GM12878 (cell line): ENCODE measurements at regions not wholly inside any gene's neighbourhood (a gene's known extent, or its start where the extent isn't known, plus 50 kb on each side); places are given as distances from the start of the nearest gene placed in this dataset.

Source experiments
- ATAC-seq: fragments of 200-7000 bp; cut with Tn5 transposase; 3 replicates; pipeline ENCODE4 v1.9.1; 2020; ENCODE audit warnings: mild to moderate bottlenecking, moderate library complexity
- BruUV-seq: library from RNA; stranded (reverse); fragments of 400-500 nt; replicated peaks from 2 replicates; lab custom pipeline; 2021; lab: Mats Ljungman, UMichigan
- CTCF ChIA-PET: fragments of 300-600 bp; sonication (Branson Sonifier 250); formaldehyde crosslinking; extraction: SDS; loops from one replicate; lab custom pipeline; 2021; ENCODE audit warnings: inconsistent platforms; lab: Yijun Ruan, JAX
- POLR2A ChIA-PET: fragments of 350-600 bp; formaldehyde crosslinking; extraction: SDS; loops from one replicate; lab custom pipeline; 2021; ENCODE audit warnings: inconsistent platforms; lab: Charles Lee
- RAD21 ChIA-PET: fragments of 300-600 bp; sonication (Branson Sonifier 250); formaldehyde crosslinking; loops from one replicate; lab custom pipeline; 2023; ENCODE audit warnings: antibody characterized with exemption; ENCODE audit not compliant: unreplicated experiment; lab: Charles Lee
- SMC1A ChIA-PET: fragments of 300-600 bp; sonication (Branson Sonifier 250); formaldehyde crosslinking; loops from one replicate; lab custom pipeline; 2023; ENCODE audit not compliant: unreplicated experiment, uncharacterized antibody; lab: Charles Lee
- DNase-seq: peaks from one replicate; pipeline ENCODE4 v3.0.0-alpha.2; 2011; ENCODE audit warnings: low read depth, low spot score
- FAIRE-seq: peaks from 3 replicates; lab custom pipeline; 2011; peaks lifted over from hg19 to GRCh38; lab: Jason Lieb, UNC
- H2AFZ ChIP-seq: 2 replicates; pipeline ENCODE4 v1.6.0; 2011; ENCODE audit warnings: low read depth, low read length, control low read depth; ENCODE audit not compliant: control insufficient read depth
- H3K27ac ChIP-seq: 2 replicates; pipeline ENCODE4 v1.5.1; 2011; ENCODE audit warnings: control low read depth; ENCODE audit not compliant: control insufficient read depth, insufficient read depth
- H3K27me3 ChIP-seq, 2 experiments: replicated peaks in 1 of 2; 2 replicates each; pipeline versions ENCODE4 v1.6.0 to v1.6.1; 2011; ENCODE audit warnings: low read length in 1 of 2; ENCODE audit not compliant: control insufficient read depth in 2 of 2, insufficient read depth in 2 of 2
- H3K36me3 ChIP-seq, 2 experiments: 2 replicates each; pipeline ENCODE4 v1.5.1; 2011; ENCODE audit warnings: low read length in 1 of 2; ENCODE audit not compliant: control insufficient read depth in 2 of 2, insufficient read depth in 2 of 2
- H3K4me1 ChIP-seq: 2 replicates; pipeline ENCODE4 v1.6.1; 2011; ENCODE audit warnings: mild to moderate bottlenecking, low read length, moderate library complexity, mixed read lengths; ENCODE audit not compliant: control insufficient read depth, insufficient read depth
- H3K4me2 ChIP-seq: 2 replicates; pipeline ENCODE4 v1.6.0; 2011; ENCODE audit warnings: control low read depth; ENCODE audit not compliant: control insufficient read depth, insufficient read depth
- H3K4me3 ChIP-seq: fragments of 200-600 bp; sonication (generic); 2 replicates; pipeline ENCODE4 v1.5.1; 2016
- H3K79me2 ChIP-seq: 2 replicates; pipeline ENCODE4 v1.6.0; 2011; ENCODE audit warnings: low read length; ENCODE audit not compliant: control insufficient read depth, insufficient read depth
- H3K9ac ChIP-seq: 2 replicates; pipeline ENCODE4 v1.8.0; 2011; ENCODE audit warnings: low read length, control low read depth, mixed read lengths; ENCODE audit not compliant: control insufficient read depth, insufficient read depth
- H3K9me3 ChIP-seq: replicated peaks from 3 replicates; pipeline ENCODE4 v1.5.1; 2011; ENCODE audit warnings: mild to moderate bottlenecking, low read length; ENCODE audit not compliant: control insufficient read depth, insufficient read depth
- H4K20me1 ChIP-seq: 2 replicates; pipeline ENCODE4 v1.6.0; 2011; ENCODE audit not compliant: control insufficient read depth, insufficient read depth
- CHD1 ChIP-seq: IDR thresholded peaks from 2 replicates; pipeline ENCODE4 v1.6.1; 2012; ENCODE audit warnings: low read depth, low read length, improper control_type of control experiment
- IKZF1 ChIP-seq: fragments of 450-650 bp; conservative IDR thresholded peaks from 2 replicates; pipeline ENCODE4 v1.6.1; 2017; ENCODE audit warnings: antibody characterized with exemption, mild to moderate bottlenecking
- MEF2B ChIP-seq: fragments of 450-650 bp; IDR thresholded peaks from 2 replicates; pipeline ENCODE4 v1.6.1; 2018; ENCODE audit warnings: mild to moderate bottlenecking, moderate library complexity; ENCODE audit not compliant: partially characterized antibody, poor library complexity, severe bottlenecking
- PML ChIP-seq: IDR thresholded peaks from 2 replicates; pipeline ENCODE4 v1.6.1; 2012; ENCODE audit warnings: low read length, inconsistent platforms
- RAD51 ChIP-seq: fragments of 450-650 bp; IDR thresholded peaks from 2 replicates; pipeline ENCODE4 v1.6.1; 2016; ENCODE audit warnings: moderate library complexity, mild to moderate bottlenecking, inconsistent platforms
- RFX5 ChIP-seq: IDR thresholded peaks from 2 replicates; pipeline ENCODE4 v1.6.1; 2011; ENCODE audit warnings: low read depth, low read length, improper control_type of control experiment
- TCF12 ChIP-seq: IDR thresholded peaks from 2 replicates; pipeline ENCODE4 v1.6.1; 2011; ENCODE audit warnings: low read depth, mild to moderate bottlenecking, low read length
- ZNF384 ChIP-seq: IDR thresholded peaks from 2 replicates; pipeline ENCODE4 v1.6.1; 2012; ENCODE audit warnings: low read depth, mild to moderate bottlenecking, low read length, improper control_type of control experiment, borderline replicate concordance
- WGBS: methylation state at CpG from one replicate; pipeline ENCODE4 v1.1.6; 2016; ENCODE audit warnings: low lambda C conversion rate; ENCODE audit not compliant: insufficient replicate concordance, insufficient coverage; ENCODE audit errors: missing lambda C conversion rate; 5-methylcytosine and 5-hydroxymethylcytosine counted together
- in situ Hi-C: fragments of 300-500 bp; cut with MboI; formaldehyde crosslinking; loops from 9 replicates; pipeline ENCODE4 v1.14.3; 2018; ENCODE audit warnings: mixed read lengths
- intact Hi-C: fragments of 100-400 bp; cut with micrococcal nuclease; formaldehyde crosslinking; loops from one replicate; pipeline ENCODE4 v1.14.2; 2022; ENCODE audit not compliant: unreplicated experiment
- TF ChIP-seq, protein P1 (sequence below): fragments of 450-650 bp; formaldehyde crosslinking; IDR thresholded peaks from 2 replicates; pipeline ENCODE4 v1.5.0; 2022; ENCODE audit warnings: mild to moderate bottlenecking, missing genetic modification characterization
- TF ChIP-seq, protein P2 (sequence below): fragments of 450-650 bp; IDR thresholded peaks from 2 replicates; pipeline ENCODE4 v1.6.1; 2016; ENCODE audit warnings: mild to moderate bottlenecking
- TF ChIP-seq, protein P3 (sequence below): IDR thresholded peaks from 2 replicates; pipeline ENCODE4 v1.6.1; 2012; ENCODE audit warnings: improper control_type of control experiment, low read depth, low read length; ENCODE audit not compliant: insufficient replicate concordance
- TF ChIP-seq, protein P4 (sequence below): fragments of 450-650 bp; formaldehyde crosslinking; IDR thresholded peaks from 2 replicates; pipeline ENCODE4 v1.4.0; 2022; ENCODE audit warnings: mild to moderate bottlenecking, moderate library complexity

DNA sequence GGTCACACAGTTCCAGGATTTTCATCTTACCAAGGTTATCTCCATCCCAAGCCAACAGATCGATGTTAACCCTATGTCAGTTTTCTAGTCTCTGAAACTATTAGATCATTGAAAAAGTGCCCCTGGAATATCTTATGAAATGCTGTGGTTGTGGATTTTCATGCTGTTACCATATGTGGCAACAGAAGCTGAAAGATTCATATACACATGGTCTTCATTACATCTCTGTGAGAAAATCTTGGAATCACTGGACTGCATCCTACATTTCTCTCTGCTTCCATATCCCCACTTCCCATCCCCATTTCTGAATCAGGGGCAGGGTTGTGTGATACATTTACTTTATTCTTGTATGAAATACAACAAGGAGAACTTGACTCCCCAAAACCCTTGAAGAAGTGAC is 146.1 kb downstream of the SLC16A9 start:
- no peak overlapping the region for H2AFZ ChIP-seq
- H3K36me3 ChIP-seq, result no peaks in the 10 kb centered on the region
- intact Hi-C loops, result no loop called here
- BruUV-seq, result no TSS peak
- ChIA-PET SMC1A (interaction anchor here (0.7 kb wide), 1 partner anchor 245 kb away, joined by 3 read pairs; no protein-coding TSS in a partner anchor), RAD21 (no interaction called here), CTCF (interaction anchor here (0.9 kb wide), 1 partner anchor 50 kb away, joined by 3 read pairs; no protein-coding TSS in a partner anchor), POLR2A (no interaction called here)
- DNase-seq (no peak), FAIRE-seq (no peak), ATAC-seq (no peak)
- in situ Hi-C loops, result no loop called here
- no peaks in the 10 kb centered on the region for H4K20me1 ChIP-seq
- no peak overlapping the region for H3K27ac ChIP-seq
- WGBS, result 0% methylated on average over 1 of the region's 1 CpG
- no peaks in the 10 kb centered on the region for H3K4me1 ChIP-seq
- H3K4me3 ChIP-seq, result no peak overlapping the region
- no peaks in the 10 kb centered on the region for H3K79me2 ChIP-seq
- H3K9me3 ChIP-seq, result no peaks in the 10 kb centered on the region
- H3K9ac ChIP-seq, result no peak overlapping the region
- no peak overlapping the region for H3K4me2 ChIP-seq
- no peaks in the 10 kb centered on the region for H3K27me3 ChIP-seq
- TF ChIP-seq IKZF1, result no peak
- TF ChIP-seq, protein P1, sequence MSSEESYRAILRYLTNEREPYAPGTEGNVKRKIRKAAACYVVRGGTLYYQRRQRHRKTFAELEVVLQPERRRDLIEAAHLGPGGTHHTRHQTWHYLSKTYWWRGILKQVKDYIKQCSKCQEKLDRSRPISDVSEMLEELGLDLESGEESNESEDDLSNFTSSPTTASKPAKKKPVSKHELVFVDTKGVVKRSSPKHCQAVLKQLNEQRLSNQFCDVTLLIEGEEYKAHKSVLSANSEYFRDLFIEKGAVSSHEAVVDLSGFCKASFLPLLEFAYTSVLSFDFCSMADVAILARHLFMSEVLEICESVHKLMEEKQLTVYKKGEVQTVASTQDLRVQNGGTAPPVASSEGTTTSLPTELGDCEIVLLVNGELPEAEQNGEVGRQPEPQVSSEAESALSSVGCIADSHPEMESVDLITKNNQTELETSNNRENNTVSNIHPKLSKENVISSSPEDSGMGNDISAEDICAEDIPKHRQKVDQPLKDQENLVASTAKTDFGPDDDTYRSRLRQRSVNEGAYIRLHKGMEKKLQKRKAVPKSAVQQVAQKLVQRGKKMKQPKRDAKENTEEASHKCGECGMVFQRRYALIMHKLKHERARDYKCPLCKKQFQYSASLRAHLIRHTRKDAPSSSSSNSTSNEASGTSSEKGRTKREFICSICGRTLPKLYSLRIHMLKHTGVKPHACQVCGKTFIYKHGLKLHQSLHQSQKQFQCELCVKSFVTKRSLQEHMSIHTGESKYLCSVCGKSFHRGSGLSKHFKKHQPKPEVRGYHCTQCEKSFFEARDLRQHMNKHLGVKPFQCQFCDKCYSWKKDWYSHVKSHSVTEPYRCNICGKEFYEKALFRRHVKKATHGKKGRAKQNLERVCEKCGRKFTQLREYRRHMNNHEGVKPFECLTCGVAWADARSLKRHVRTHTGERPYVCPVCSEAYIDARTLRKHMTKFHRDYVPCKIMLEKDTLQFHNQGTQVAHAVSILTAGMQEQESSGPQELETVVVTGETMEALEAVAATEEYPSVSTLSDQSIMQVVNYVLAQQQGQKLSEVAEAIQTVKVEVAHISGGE, result no peak
- no peak for TF ChIP-seq MEF2B
- no peak for TF ChIP-seq ZNF384
- TF ChIP-seq, protein P2, sequence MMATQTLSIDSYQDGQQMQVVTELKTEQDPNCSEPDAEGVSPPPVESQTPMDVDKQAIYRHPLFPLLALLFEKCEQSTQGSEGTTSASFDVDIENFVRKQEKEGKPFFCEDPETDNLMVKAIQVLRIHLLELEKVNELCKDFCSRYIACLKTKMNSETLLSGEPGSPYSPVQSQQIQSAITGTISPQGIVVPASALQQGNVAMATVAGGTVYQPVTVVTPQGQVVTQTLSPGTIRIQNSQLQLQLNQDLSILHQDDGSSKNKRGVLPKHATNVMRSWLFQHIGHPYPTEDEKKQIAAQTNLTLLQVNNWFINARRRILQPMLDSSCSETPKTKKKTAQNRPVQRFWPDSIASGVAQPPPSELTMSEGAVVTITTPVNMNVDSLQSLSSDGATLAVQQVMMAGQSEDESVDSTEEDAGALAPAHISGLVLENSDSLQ, result no peak
- TF ChIP-seq, protein P3, sequence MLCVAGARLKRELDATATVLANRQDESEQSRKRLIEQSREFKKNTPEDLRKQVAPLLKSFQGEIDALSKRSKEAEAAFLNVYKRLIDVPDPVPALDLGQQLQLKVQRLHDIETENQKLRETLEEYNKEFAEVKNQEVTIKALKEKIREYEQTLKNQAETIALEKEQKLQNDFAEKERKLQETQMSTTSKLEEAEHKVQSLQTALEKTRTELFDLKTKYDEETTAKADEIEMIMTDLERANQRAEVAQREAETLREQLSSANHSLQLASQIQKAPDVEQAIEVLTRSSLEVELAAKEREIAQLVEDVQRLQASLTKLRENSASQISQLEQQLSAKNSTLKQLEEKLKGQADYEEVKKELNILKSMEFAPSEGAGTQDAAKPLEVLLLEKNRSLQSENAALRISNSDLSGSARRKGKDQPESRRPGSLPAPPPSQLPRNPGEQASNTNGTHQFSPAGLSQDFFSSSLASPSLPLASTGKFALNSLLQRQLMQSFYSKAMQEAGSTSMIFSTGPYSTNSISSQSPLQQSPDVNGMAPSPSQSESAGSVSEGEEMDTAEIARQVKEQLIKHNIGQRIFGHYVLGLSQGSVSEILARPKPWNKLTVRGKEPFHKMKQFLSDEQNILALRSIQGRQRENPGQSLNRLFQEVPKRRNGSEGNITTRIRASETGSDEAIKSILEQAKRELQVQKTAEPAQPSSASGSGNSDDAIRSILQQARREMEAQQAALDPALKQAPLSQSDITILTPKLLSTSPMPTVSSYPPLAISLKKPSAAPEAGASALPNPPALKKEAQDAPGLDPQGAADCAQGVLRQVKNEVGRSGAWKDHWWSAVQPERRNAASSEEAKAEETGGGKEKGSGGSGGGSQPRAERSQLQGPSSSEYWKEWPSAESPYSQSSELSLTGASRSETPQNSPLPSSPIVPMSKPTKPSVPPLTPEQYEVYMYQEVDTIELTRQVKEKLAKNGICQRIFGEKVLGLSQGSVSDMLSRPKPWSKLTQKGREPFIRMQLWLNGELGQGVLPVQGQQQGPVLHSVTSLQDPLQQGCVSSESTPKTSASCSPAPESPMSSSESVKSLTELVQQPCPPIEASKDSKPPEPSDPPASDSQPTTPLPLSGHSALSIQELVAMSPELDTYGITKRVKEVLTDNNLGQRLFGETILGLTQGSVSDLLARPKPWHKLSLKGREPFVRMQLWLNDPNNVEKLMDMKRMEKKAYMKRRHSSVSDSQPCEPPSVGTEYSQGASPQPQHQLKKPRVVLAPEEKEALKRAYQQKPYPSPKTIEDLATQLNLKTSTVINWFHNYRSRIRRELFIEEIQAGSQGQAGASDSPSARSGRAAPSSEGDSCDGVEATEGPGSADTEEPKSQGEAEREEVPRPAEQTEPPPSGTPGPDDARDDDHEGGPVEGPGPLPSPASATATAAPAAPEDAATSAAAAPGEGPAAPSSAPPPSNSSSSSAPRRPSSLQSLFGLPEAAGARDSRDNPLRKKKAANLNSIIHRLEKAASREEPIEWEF, result no peak
- TF ChIP-seq, protein P4, sequence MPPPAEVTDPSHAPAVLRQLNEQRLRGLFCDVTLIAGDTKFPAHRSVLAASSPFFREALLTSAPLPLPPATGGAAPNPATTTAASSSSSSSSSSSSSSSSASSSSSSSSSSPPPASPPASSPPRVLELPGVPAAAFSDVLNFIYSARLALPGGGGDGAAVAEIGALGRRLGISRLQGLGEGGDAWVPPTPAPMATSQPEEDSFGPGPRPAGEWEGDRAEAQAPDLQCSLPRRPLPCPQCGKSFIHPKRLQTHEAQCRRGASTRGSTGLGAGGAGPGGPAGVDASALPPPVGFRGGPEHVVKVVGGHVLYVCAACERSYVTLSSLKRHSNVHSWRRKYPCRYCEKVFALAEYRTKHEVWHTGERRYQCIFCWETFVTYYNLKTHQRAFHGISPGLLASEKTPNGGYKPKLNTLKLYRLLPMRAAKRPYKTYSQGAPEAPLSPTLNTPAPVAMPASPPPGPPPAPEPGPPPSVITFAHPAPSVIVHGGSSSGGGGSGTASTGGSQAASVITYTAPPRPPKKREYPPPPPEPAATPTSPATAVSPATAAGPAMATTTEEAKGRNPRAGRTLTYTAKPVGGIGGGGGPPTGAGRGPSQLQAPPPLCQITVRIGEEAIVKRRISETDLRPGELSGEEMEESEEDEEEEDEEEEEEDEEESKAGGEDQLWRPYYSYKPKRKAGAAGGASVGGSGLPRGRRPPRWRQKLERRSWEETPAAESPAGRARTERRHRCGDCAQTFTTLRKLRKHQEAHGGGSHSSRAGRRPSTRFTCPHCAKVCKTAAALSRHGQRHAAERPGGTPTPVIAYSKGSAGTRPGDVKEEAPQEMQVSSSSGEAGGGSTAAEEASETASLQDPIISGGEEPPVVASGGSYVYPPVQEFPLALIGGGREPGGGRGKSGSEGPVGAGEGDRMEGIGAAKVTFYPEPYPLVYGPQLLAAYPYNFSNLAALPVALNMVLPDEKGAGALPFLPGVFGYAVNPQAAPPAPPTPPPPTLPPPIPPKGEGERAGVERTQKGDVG (CRISPR knock-in tag), result no peak
- no peak for TF ChIP-seq CHD1
- TF ChIP-seq PML, result no peak
- TF ChIP-seq RFX5, result no peak
- no peak for TF ChIP-seq TCF12
- TF ChIP-seq RAD51, result no peak
